ENCODE measurements at regions not wholly inside any gene's neighbourhood (a gene's known extent, or its start where the extent isn't known, plus 50 kb on each side); places are given as distances from the start of the nearest gene placed in this dataset.
"Not testable (repeated sequence)": the region's sequence is repeated elsewhere in the genome, so short reads cannot be mapped to it uniquely, and the experiment has no call there.

GRCh38 chr3:98692787-98693473 lies 70.2 kb upstream of the ST3GAL6 start:
- no peak for DNase-seq
- Mint-ChIP-seq H3K9me3 (no peaks in the 10 kb centered on the region), H3K27ac (no peak overlapping the region), H3K4me1 (no peaks in the 10 kb centered on the region), H3K36me3 (ENCODE audit: low read depth) (no peaks in the 10 kb centered on the region), H3K4me3 (no peak overlapping the region), H3K27me3 (ENCODE audit: low read depth, poor library complexity) (no peaks in the 10 kb centered on the region)
- TF ChIP-seq CTCF (IDR thresholded peaks at IDR 0.05) = no peak

GRCh38 chr3:98695796-98696195 lies 67.3 kb upstream of the ST3GAL6 start:
- Mint-ChIP-seq H3K4me1 (no peaks in the 10 kb centered on the region), H3K4me3 (no peak overlapping the region), H3K9me3 (no peaks in the 10 kb centered on the region), H3K27ac (no peak overlapping the region), H3K36me3 (ENCODE audit: low read depth) (no peaks in the 10 kb centered on the region), H3K27me3 (ENCODE audit: low read depth, poor library complexity) (no peaks in the 10 kb centered on the region)
- DNase-seq = no peak
- no peak for TF ChIP-seq CTCF (IDR thresholded peaks at IDR 0.05)

GRCh38 chr3:98696296-98696695 lies 66.8 kb upstream of the ST3GAL6 start:
- H3K27ac Mint-ChIP-seq; H3K4me3 Mint-ChIP-seq; H3K36me3 Mint-ChIP-seq (ENCODE audit: low read depth); H3K27me3 Mint-ChIP-seq (ENCODE audit: low read depth, poor library complexity); H3K4me1 Mint-ChIP-seq; DNase-seq; H3K9me3 Mint-ChIP-seq: not testable (repeated sequence)

GRCh38 chr3:98697225-98697624 lies 65.9 kb upstream of the ST3GAL6 start:
- Mint-ChIP-seq H3K4me3 (no peak overlapping the region), H3K27me3 (ENCODE audit: low read depth, poor library complexity) (no peaks in the 10 kb centered on the region), H3K27ac (no peak overlapping the region), H3K9me3 (no peaks in the 10 kb centered on the region), H3K36me3 (ENCODE audit: low read depth) (no peaks in the 10 kb centered on the region), H3K4me1 (no peaks in the 10 kb centered on the region)
- TF ChIP-seq CTCF (IDR thresholded peaks at IDR 0.05) = no peak
- no peak for DNase-seq

GRCh38 chr3:98699132-98699531 lies 64.0 kb upstream of the ST3GAL6 start:
- Mint-ChIP-seq H3K4me3 (no peak overlapping the region), H3K36me3 (ENCODE audit: low read depth) (no peaks in the 10 kb centered on the region), H3K27ac (no peak overlapping the region), H3K27me3 (ENCODE audit: low read depth, poor library complexity) (no peaks in the 10 kb centered on the region), H3K4me1 (no peaks in the 10 kb centered on the region), H3K9me3 (no peaks in the 10 kb centered on the region)
- no peak for DNase-seq
- no peak for TF ChIP-seq CTCF (IDR thresholded peaks at IDR 0.05)

GRCh38 chr3:98701071-98701675 lies 62.0 kb upstream of the ST3GAL6 start:
- no peaks in the 10 kb centered on the region for H3K36me3 Mint-ChIP-seq (ENCODE audit: low read depth)
- no peak for TF ChIP-seq CTCF (IDR thresholded peaks at IDR 0.05)
- no peaks in the 10 kb centered on the region for H3K4me1 Mint-ChIP-seq
- H3K27me3 Mint-ChIP-seq (ENCODE audit: low read depth, poor library complexity) = no peaks in the 10 kb centered on the region
- H3K9me3 Mint-ChIP-seq = no peaks in the 10 kb centered on the region
- no peak overlapping the region for H3K27ac Mint-ChIP-seq
- no peak overlapping the region for H3K4me3 Mint-ChIP-seq
- DNase-seq = no peak

Measured in nephron progenitor cell (in vitro differentiated cells).